ENCODE measurements at regions not wholly inside any gene's neighbourhood (a gene's known extent, or its start where the extent isn't known, plus 50 kb on each side); places are given as distances from the start of the nearest gene placed in this dataset.

- Histone ChIP-seq H3K36me3 (ENCODE audit: control insufficient read depth, insufficient read depth, low read length) (no peaks in the 10 kb centered on the region), H3K9me3 (ENCODE audit: control insufficient read depth, insufficient read depth, low read depth, low read length) (no peaks in the 10 kb centered on the region), H3K9ac (ENCODE audit: insufficient read depth, low read length) (no peak overlapping the region), H2AFZ (ENCODE audit: low read length) (no peak overlapping the region), H3K4me1 (ENCODE audit: control insufficient read depth, extremely low read depth, insufficient read depth, low read length) (no peaks in the 10 kb centered on the region), H4K20me1 (ENCODE audit: control insufficient read depth, extremely low read depth, insufficient read depth, low read length) (no peaks in the 10 kb centered on the region), H3K79me2 (ENCODE audit: control insufficient read depth, insufficient read depth, low read length) (no peaks in the 10 kb centered on the region), H3K27me3 (ENCODE audit: control insufficient read depth, insufficient read depth, low read length) (no peaks in the 10 kb centered on the region), H3K4me3 (replicated peaks in 1 of 4; ENCODE audit: control extremely low read depth in 1 of 4, insufficient read depth in 1 of 4, low read depth in 3 of 4, low read length in 4 of 4) (no peak overlapping the region), H3K4me2 (ENCODE audit: extremely low read depth, insufficient read depth, low read length) (no peak overlapping the region), H3K27ac (ENCODE audit: insufficient read depth, low read length) (no peak overlapping the region)
- DNase-seq (ENCODE audit: low read depth in 2 of 2), result peak in 1 of 2 donors; percentile 14
- TF ChIP-seq CTCF (conservative IDR thresholded peaks at IDR 0.05 in 1 of 2, IDR thresholded peaks at IDR 0.05 in 1 of 2; ENCODE audit: low read depth in 1 of 2, low read length in 2 of 2) (peak; percentile 33 to 38), EZH2 (IDR thresholded peaks at IDR 0.05; ENCODE audit: low read length, missing control alignments) (no peak)
Observed at GRCh38 chr4:16450724-16451123, 224.5 kb upstream of the TAPT1 start.

- Histone ChIP-seq H3K4me1 (ENCODE audit: control insufficient read depth, extremely low read depth, insufficient read depth, low read length) (no peaks in the 10 kb centered on the region), H3K27me3 (ENCODE audit: control insufficient read depth, insufficient read depth, low read length) (no peaks in the 10 kb centered on the region), H3K9ac (ENCODE audit: insufficient read depth, low read length) (no peak overlapping the region), H3K4me2 (ENCODE audit: extremely low read depth, insufficient read depth, low read length) (no peak overlapping the region), H3K79me2 (ENCODE audit: control insufficient read depth, insufficient read depth, low read length) (no peaks in the 10 kb centered on the region), H4K20me1 (ENCODE audit: control insufficient read depth, extremely low read depth, insufficient read depth, low read length) (no peaks in the 10 kb centered on the region), H3K36me3 (ENCODE audit: control insufficient read depth, insufficient read depth, low read length) (no peaks in the 10 kb centered on the region), H3K27ac (ENCODE audit: insufficient read depth, low read length) (no peak overlapping the region), H3K9me3 (ENCODE audit: control insufficient read depth, insufficient read depth, low read depth, low read length) (no peaks in the 10 kb centered on the region), H2AFZ (ENCODE audit: low read length) (no peak overlapping the region), H3K4me3 (replicated peaks in 1 of 4; ENCODE audit: control extremely low read depth in 1 of 4, insufficient read depth in 1 of 4, low read depth in 3 of 4, low read length in 4 of 4) (no peak overlapping the region)
- DNase-seq (ENCODE audit: low read depth in 2 of 2), result no peak
- no peak for TF ChIP-seq CTCF (conservative IDR thresholded peaks at IDR 0.05 in 1 of 2, IDR thresholded peaks at IDR 0.05 in 1 of 2; ENCODE audit: low read depth in 1 of 2, low read length in 2 of 2)
- no peak for TF ChIP-seq EZH2 (IDR thresholded peaks at IDR 0.05; ENCODE audit: low read length, missing control alignments)
Observed at GRCh38 chr4:16450031-16450430, 223.8 kb upstream of the TAPT1 start.

- H4K20me1 ChIP-seq (ENCODE audit: control insufficient read depth, extremely low read depth, insufficient read depth, low read length), result no peaks in the 10 kb centered on the region
- no peak for TF ChIP-seq EZH2 (IDR thresholded peaks at IDR 0.05; ENCODE audit: low read length, missing control alignments)
Observed at GRCh38 chr4:16449406-16449805, 223.1 kb upstream of the TAPT1 start.

More at GRCh38 chr4:16449406-16449805, 223.1 kb upstream of the TAPT1 start:
- H3K4me1 ChIP-seq (ENCODE audit: control insufficient read depth, extremely low read depth, insufficient read depth, low read length), result no peaks in the 10 kb centered on the region
- no peak for DNase-seq (ENCODE audit: low read depth in 2 of 2)
- no peak overlapping the region for H2AFZ ChIP-seq (ENCODE audit: low read length)
- H3K4me2 ChIP-seq (ENCODE audit: extremely low read depth, insufficient read depth, low read length), result no peak overlapping the region
- no peaks in the 10 kb centered on the region for H3K27me3 ChIP-seq (ENCODE audit: control insufficient read depth, insufficient read depth, low read length)
- H3K9me3 ChIP-seq (ENCODE audit: control insufficient read depth, insufficient read depth, low read depth, low read length), result no peaks in the 10 kb centered on the region
- no peaks in the 10 kb centered on the region for H3K79me2 ChIP-seq (ENCODE audit: control insufficient read depth, insufficient read depth, low read length)
- H3K4me3 ChIP-seq (replicated peaks in 1 of 4; ENCODE audit: control extremely low read depth in 1 of 4, insufficient read depth in 1 of 4, low read depth in 3 of 4, low read length in 4 of 4), result no peak overlapping the region
- no peak overlapping the region for H3K9ac ChIP-seq (ENCODE audit: insufficient read depth, low read length)
- no peak overlapping the region for H3K27ac ChIP-seq (ENCODE audit: insufficient read depth, low read length)
- no peaks in the 10 kb centered on the region for H3K36me3 ChIP-seq (ENCODE audit: control insufficient read depth, insufficient read depth, low read length)
